B cell (primary cell): ENCODE measurements at regions not wholly inside any gene's neighbourhood (a gene's known extent, or its start where the extent isn't known, plus 50 kb on each side); places are given as distances from the start of the nearest gene placed in this dataset.

Source experiments
- ATAC-seq: fragments of 200-7000 bp; cut with Tn5 transposase; one replicate; pipeline ENCODE4 v1.10.0; 2021; ENCODE audit warnings: low read depth, mild to moderate bottlenecking, moderate number of reproducible peaks, moderate library complexity
- CTCF ChIA-PET: fragments of 350-600 bp; sonication (Branson Sonifier 250); formaldehyde crosslinking; loops from one replicate; lab custom pipeline; 2021; ENCODE audit warnings: antibody characterized with exemption, inconsistent platforms; lab: Charles Lee
- POLR2A ChIA-PET: fragments of 350-600 bp; sonication (Branson Sonifier 250); formaldehyde crosslinking; loops from one replicate; lab custom pipeline; 2021; ENCODE audit warnings: antibody characterized with exemption; lab: Charles Lee
- DNase-seq: peaks from one replicate; pipeline ENCODE4 v3.0.0; 2013
- H2AFZ ChIP-seq: 2 replicates; pipeline ENCODE4 v1.6.1; 2012; ENCODE audit warnings: mild to moderate bottlenecking, low read depth, low read length; ENCODE audit not compliant: insufficient read depth, poor library complexity, severe bottlenecking
- H3K27ac ChIP-seq, 2 donors: 1 replicate in 1 of 2; 2 replicates in 1 of 2; pipeline ENCODE4 v1.5.1; 2012 to 2013; ENCODE audit warnings: low read length in 2 of 2, mild to moderate bottlenecking in 2 of 2, moderate library complexity in 1 of 2
- H3K27me3 ChIP-seq, 4 experiments: fragments of 200-600 bp in 1 of 4; sonication (generic) in 1 of 4; replicated peaks in 1 of 4; 1 replicate in 2 of 4; 2 replicates in 2 of 4; pipeline versions ENCODE4 v1.6.1 to v1.7.0; 2013 to 2016; ENCODE audit warnings: low read length in 3 of 4, mild to moderate bottlenecking in 2 of 4, mixed read lengths in 1 of 4, moderate library complexity in 1 of 4; ENCODE audit not compliant: insufficient read depth in 4 of 4, control insufficient read depth in 3 of 4; ENCODE audit errors: control extremely low read depth in 1 of 4
- H3K36me3 ChIP-seq, 2 experiments: replicated peaks in 1 of 2; 1 replicate in 1 of 2; 2 replicates in 1 of 2; pipeline versions ENCODE4 v1.6.1 to v1.7.1; 2013; ENCODE audit warnings: low read length in 1 of 2; ENCODE audit not compliant: insufficient read depth in 2 of 2, control insufficient read depth in 1 of 2; ENCODE audit errors: control extremely low read depth in 1 of 2, extremely low read depth in 1 of 2
- H3K4me1 ChIP-seq, 2 donors: fragments of 200-600 bp in 1 of 2; sonication (generic) in 1 of 2; 1 replicate in 1 of 2; 2 replicates in 1 of 2; pipeline versions ENCODE4 v1.5.1 to v1.6.1; 2013 to 2017; ENCODE audit warnings: low read length in 2 of 2; ENCODE audit not compliant: control insufficient read depth in 2 of 2, insufficient read depth in 2 of 2
- H3K4me2 ChIP-seq: replicated peaks from 2 replicates; pipeline ENCODE3; 2012; ENCODE audit warnings: mild to moderate bottlenecking, low read depth, low read length; ENCODE audit not compliant: poor library complexity, severe bottlenecking
- H3K4me3 ChIP-seq, 5 experiments: fragments of 200-600 bp in 1 of 5; sonication (generic) in 1 of 5; 1 replicate in 3 of 5; 2 replicates in 2 of 5; pipeline versions ENCODE4 v1.5.1 to v1.7.0; 2011 to 2016; ENCODE audit warnings: low read length in 4 of 5, mild to moderate bottlenecking in 4 of 5, low read depth in 2 of 5, control low read depth in 1 of 5, moderate library complexity in 1 of 5; ENCODE audit not compliant: insufficient read depth in 1 of 5; ENCODE audit errors: control extremely low read depth in 1 of 5, extremely low read depth in 1 of 5
- H3K79me2 ChIP-seq: fragments of 200-600 bp; sonication (generic); one replicate; pipeline ENCODE4 v1.6.0; 2016; ENCODE audit warnings: low read length; ENCODE audit not compliant: control insufficient read depth, insufficient read depth
- H3K9ac ChIP-seq: fragments of 200-600 bp; sonication (generic); 2 replicates; pipeline ENCODE4 v1.6.1; 2017; ENCODE audit warnings: mild to moderate bottlenecking, low read length, moderate library complexity
- H3K9me3 ChIP-seq, 3 donors: one replicate each; pipeline versions ENCODE4 v1.6.1 to v1.7.1; 2013; ENCODE audit warnings: low read length in 2 of 3; ENCODE audit not compliant: control insufficient read depth in 2 of 3, insufficient read depth in 1 of 3; ENCODE audit errors: control extremely low read depth in 1 of 3
- H4K20me1 ChIP-seq: 2 replicates; pipeline ENCODE4 v1.6.0; 2012; ENCODE audit warnings: mild to moderate bottlenecking, low read length; ENCODE audit not compliant: insufficient read depth, control insufficient read depth, poor library complexity, severe bottlenecking
- H3K27ac Mint-ChIP-seq: one replicate; pipeline ENCODE4 v1.8.0; 2021; ENCODE audit warnings: mixed read lengths
- H3K27me3 Mint-ChIP-seq: one replicate; pipeline ENCODE4 v1.8.0; 2021; ENCODE audit warnings: mixed read lengths
- H3K4me1 Mint-ChIP-seq: one replicate; pipeline ENCODE4 v1.8.0; 2021; ENCODE audit warnings: mixed read lengths
- H3K4me3 Mint-ChIP-seq: one replicate; pipeline ENCODE4 v1.8.0; 2021; ENCODE audit warnings: mixed read lengths
- H3K9me3 Mint-ChIP-seq: one replicate; pipeline ENCODE4 v1.8.0; 2022; ENCODE audit warnings: mixed read lengths; ENCODE audit not compliant: insufficient read depth
- CTCF ChIP-seq: fragments of 200-600 bp; IDR thresholded peaks from one replicate; pipeline ENCODE4 v1.8.0; 2022; ENCODE audit warnings: antibody characterized with exemption, mild to moderate bottlenecking
- EZH2 ChIP-seq: IDR thresholded peaks from 2 replicates; pipeline ENCODE4 v1.6.1; 2012; ENCODE audit warnings: borderline replicate concordance, low read depth, mild to moderate bottlenecking, moderate library complexity, low read length; ENCODE audit not compliant: insufficient read depth, poor library complexity, severe bottlenecking
- WGBS: methylation state at CpG from one replicate; pipeline ENCODE4 v1.1.5; 2013; ENCODE audit warnings: missing lambda C conversion rate; ENCODE audit not compliant: insufficient coverage; 5-methylcytosine and 5-hydroxymethylcytosine counted together
- intact Hi-C: fragments of 100-400 bp; cut with micrococcal nuclease; formaldehyde crosslinking; loops from one replicate; pipeline ENCODE4 v1.10.0; 2022

GRCh38 chr20:39792334-39792733 lies 830.2 kb downstream of the DHX35 start:
- no peak overlapping the region for H3K4me2 ChIP-seq
- Mint-ChIP-seq H3K4me1 (no peaks in the 10 kb centered on the region), H3K4me3 (no peak overlapping the region), H3K9me3 (no peaks in the 10 kb centered on the region), H3K27ac (no peak overlapping the region), H3K27me3 (no peaks in the 10 kb centered on the region)
- no peak for DNase-seq
- ATAC-seq, result no peak
- no peak for TF ChIP-seq EZH2
- TF ChIP-seq CTCF, result no peak
- no peaks in the 10 kb centered on the region for H4K20me1 ChIP-seq
- ChIA-PET CTCF (no interaction called here), POLR2A (no interaction called here)
- H2AFZ ChIP-seq, result no peak overlapping the region
- H3K27me3 ChIP-seq, result no peaks in the 10 kb centered on the region
- H3K9me3 ChIP-seq, result no peaks in the 10 kb centered on the region
- H3K79me2 ChIP-seq, result no peaks in the 10 kb centered on the region
- H3K36me3 ChIP-seq, result no peaks in the 10 kb centered on the region
- H3K4me1 ChIP-seq, result no peaks in the 10 kb centered on the region
- intact Hi-C loops, result no loop called here
- H3K27ac ChIP-seq, result no peak overlapping the region
- no peak overlapping the region for H3K9ac ChIP-seq
- no peak overlapping the region for H3K4me3 ChIP-seq

- Histone ChIP-seq H3K4me3 (no peak overlapping the region), H2AFZ (no peak overlapping the region), H3K4me2 (no peak overlapping the region), H3K27ac (no peak overlapping the region), H3K79me2 (no peaks in the 10 kb centered on the region), H3K27me3 (no peaks in the 10 kb centered on the region), H3K9ac (no peak overlapping the region), H3K9me3 (no peaks in the 10 kb centered on the region), H3K36me3 (no peaks in the 10 kb centered on the region), H4K20me1 (no peaks in the 10 kb centered on the region), H3K4me1 (peaks cover 0 to 8% of the 10 kb centered on the region in 2 donors)
- no peaks in the 10 kb centered on the region for H3K27me3 Mint-ChIP-seq
- ChIA-PET POLR2A (no interaction called here), CTCF (no interaction called here)
- WGBS, result 100% methylated on average over 1 of the region's 3 CpGs
- H3K4me3 Mint-ChIP-seq, result no peak overlapping the region
- H3K27ac Mint-ChIP-seq, result no peak overlapping the region
- intact Hi-C loops, result no loop called here
- DNase-seq, result no peak
- no peak for ATAC-seq
- no peaks in the 10 kb centered on the region for H3K9me3 Mint-ChIP-seq
- TF ChIP-seq CTCF (no peak), EZH2 (no peak)
- peaks cover 15% of the 10 kb centered on the region for H3K4me1 Mint-ChIP-seq
Measured at GRCh38 chr20:39789411-39789810, 827.3 kb downstream of the DHX35 start.
